NCI-H187 treated with DMSO at 0.1 percent for 48 hours (cell line): ENCODE measurements at regions not wholly inside any gene's neighbourhood (a gene's known extent, or its start where the extent isn't known, plus 50 kb on each side); places are given as distances from the start of the nearest gene placed in this dataset.

Experiments used
- DNase-seq: peaks from one replicate; lab custom pipeline; 2025; lab: John Stamatoyannopoulos, UW

DNA sequence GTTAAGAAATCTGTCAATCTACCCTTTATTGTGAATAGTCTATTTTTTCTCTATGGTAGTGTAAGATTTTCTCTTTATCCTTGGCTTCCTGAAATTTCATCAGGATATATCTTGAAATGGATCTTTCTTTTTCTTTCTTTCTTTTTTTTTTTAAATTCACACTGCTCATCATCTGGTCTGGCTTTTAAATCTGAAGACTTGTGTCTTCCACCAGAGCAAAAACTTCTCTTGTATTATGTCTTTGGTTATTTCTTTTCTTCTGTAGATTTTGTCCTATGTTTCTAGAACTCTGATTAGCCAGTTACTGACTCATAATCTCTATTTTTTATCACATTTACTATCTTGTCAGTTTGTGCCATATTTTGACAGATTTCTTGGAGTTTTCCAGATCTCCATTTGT lies 133.8 kb upstream of the LMO4 start:
- no peak for DNase-seq

GRCh38 chr1:87196110-87196827 lies 132.4 kb upstream of the LMO4 start:
- no peak for DNase-seq

- DNase-seq, result no peak
Measured at GRCh38 chr1:87197156-87197555, 131.5 kb upstream of the LMO4 start.

DNA sequence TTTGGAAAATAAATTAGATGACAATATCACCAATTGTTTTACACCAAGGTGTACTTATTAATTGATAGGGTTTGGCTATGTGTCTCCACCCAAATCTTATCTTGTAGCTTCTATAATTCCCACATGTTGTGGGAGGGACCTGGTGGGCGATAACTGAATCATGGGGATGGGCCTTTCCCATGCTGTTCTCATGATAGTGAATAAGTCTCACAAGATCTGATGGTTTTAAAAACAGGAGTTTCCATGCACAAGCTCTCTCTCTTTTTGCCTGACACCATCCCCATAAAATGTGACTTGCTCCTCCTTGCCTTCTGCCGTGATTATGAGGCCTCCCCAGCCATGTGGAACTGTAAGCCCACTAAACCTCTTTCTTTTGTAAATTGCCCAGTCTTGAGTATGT lies 131.0 kb upstream of the LMO4 start:
- DNase-seq, result no peak

DNA sequence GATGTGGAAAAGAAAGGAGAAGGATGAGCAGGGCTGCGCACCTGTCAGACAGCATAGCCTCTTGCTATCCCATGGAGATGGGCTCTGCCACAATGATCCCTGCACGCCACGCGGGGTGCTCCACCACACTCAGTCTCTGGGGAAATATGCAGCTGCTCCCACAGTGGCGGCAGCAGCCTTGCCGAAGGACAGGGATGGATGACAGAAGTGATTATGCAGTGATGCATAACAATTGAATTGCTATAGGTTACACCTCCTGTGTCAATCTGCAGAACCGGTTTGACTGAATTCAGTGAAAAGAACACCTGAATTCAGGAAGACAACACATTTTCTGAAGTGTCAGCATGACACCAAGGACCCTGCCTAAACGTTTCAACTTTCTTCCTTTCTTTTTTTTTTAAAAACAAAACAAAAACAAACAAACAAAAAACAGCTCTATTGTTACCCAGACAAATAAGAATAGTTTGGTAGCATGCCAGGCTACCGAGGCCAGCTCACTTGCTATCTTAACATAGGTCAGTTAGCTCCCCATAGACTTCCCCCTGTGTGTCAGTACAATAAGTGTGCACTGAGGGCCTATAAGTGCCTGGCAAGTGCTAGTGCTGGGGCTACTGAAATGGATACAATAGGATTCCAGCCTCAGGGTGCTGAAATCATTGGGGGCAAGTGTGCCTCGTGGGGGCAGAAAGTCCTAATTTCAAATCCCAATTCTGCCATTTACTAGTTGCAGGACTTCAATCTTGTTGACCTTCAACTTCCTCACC lies 127.6 kb upstream of the LMO4 start:
- DNase-seq, result peak; percentile 8

- DNase-seq, result no peak
Measured at GRCh38 chr1:87201768-87202167, 126.9 kb upstream of the LMO4 start.

DNA sequence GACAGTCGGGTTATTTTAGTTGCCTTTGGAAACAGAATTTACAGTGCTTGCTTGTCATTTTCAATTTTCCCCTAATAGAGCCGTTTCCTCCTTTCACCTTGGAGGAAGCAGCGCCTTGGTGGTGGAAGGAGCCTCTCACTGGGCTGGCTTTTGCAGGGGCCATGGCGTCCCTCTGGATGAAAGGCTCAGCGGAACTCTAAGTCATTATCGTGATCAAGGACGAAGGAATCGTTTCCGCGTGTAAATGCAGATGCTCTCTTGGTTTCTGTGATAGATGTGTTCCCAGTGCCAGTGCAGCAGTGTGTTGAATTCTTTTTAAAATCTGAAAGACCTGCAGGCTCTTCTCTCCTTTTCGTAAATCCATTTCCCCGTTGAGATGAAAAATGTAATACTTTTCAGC lies 126.2 kb upstream of the LMO4 start:
- no peak for DNase-seq

DNA sequence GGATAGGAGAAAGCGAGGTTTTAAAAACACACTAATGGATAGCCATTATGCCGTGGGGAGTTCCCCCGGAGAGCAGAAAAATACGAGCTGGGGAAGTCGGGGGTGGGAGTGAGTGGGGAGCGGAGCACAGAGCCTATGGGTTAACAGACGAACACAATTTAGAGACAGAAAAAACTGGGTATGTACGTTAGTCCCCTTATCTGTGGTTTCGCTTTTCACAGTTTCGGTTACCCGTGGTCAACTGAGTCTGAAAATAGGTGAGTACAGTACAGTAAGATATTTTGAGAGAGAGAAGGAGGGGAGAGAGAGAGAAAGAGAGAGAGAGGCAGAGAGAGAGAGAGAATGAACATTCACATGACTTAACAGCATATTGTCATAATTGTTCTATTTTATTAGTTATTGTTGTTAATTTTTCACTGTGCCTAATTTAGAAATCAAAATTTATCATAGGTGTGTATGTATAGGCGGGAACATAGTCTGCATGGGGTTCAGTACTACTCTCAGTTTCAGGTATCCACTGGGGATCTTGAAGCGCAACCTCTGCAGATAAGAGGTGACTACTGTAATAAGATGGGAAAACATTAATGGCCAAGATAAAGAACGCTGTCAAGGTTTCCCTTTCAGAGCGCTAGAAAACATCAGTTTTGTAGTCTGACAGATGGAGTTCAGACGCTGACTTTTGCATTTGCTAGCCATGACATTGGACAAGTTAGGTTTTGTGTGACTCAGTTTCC lies 125.6 kb upstream of the LMO4 start:
- no peak for DNase-seq

GRCh38 chr1:87203904-87204303 lies 124.8 kb upstream of the LMO4 start:
- no peak for DNase-seq

DNA sequence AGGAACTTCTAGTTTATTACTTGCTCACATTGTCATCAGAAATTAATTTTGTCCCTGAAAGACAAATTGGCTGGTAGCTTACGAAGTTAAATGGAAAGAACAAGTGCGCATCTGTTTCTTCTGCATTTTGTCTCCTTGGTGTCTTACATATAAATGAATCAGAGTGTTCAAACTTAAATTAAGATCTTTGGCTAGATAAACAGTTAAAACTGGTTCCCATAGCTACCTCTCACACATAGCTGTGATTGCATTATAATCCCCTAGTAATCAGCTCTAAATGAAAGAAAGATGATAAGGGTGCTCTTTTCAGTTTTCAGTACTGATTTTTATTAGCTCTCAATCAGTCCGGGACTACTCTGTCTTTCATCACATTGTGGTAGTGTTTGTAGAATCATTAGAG lies 124.2 kb upstream of the LMO4 start:
- no peak for DNase-seq

- no peak for DNase-seq
Measured at GRCh38 chr1:87204921-87205320, 123.8 kb upstream of the LMO4 start.

GRCh38 chr1:87206044-87206831 lies 122.4 kb upstream of the LMO4 start:
- DNase-seq, result no peak

DNA sequence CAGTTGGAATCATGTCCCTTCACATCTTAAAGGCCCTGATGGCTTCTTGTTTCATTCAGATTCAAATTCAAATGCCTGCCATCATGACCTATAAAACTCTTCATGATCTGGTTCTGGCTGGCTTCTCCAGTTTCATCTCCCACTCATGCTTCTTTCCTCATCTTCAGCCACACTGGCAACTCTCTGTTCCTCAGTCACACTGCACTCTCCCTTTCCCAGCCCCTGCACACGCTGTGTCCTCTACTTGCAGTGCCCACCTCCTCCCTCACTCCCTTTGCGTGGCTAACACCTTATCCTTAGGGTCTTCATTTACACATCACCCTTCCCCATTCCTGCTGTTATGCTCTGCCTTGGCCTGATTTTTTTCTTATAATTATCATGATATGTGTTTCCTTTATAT lies 120.6 kb upstream of the LMO4 start:
- DNase-seq, result no peak

DNA sequence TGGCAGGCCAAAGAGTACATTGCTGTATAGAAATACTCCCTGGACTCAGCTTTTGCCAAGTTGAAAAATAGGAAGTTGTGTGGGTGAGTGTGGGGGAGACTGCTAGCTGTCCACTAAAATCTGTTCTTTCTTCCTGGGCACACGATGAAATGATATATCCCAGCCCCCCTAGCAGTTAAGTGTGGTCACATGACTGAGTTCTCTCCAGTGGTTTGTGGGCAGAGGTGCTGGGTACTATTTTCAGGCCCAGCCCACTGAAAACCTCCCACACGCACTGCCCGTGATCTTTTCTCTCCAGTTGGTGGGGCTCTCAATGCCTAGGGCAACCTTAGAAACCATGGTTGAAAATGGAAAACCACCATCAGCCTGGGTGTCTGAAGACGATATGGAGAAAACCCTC lies 119.7 kb upstream of the LMO4 start:
- DNase-seq, result no peak

DNA sequence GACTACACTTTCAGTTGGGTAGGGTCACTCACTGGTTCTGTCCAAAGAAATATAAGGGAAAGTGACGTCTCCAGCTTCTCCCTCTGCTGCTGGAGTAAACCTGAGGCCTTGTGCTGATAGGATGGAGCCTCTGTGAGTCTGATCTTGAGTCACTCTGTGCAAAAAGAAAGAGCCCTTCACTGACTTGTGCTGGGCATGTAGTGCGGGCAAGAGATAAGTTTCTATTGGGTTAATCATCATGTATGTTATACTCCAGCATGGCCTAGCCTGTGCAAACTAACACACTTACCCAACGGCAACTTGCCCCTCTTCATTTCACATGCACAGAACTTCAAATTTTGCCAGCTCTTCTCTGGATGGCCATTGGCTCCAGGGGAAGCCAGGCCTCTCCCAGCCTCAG lies 118.5 kb upstream of the LMO4 start:
- no peak for DNase-seq

GRCh38 chr1:87212431-87213134 lies 116.1 kb upstream of the LMO4 start:
- DNase-seq, result no peak

DNA sequence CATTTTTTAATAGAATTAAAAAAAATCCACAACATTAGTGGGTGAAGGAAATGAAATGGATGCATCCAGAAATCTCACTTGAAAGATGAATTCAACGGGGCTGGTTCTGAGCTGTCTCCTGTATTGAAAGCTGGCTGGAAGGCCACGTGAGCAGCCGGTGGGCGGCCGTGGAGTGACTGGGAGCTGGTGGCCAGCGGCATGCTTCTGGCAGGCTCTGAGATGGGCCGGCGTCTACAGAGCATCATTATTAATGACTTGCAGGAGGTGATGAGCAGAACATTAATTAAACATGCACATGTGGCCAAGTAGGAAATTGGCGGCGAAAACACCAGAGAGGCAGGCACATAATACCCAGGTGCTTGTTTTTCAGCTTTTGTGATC lies 115.6 kb upstream of the LMO4 start:
- no peak for DNase-seq

DNA sequence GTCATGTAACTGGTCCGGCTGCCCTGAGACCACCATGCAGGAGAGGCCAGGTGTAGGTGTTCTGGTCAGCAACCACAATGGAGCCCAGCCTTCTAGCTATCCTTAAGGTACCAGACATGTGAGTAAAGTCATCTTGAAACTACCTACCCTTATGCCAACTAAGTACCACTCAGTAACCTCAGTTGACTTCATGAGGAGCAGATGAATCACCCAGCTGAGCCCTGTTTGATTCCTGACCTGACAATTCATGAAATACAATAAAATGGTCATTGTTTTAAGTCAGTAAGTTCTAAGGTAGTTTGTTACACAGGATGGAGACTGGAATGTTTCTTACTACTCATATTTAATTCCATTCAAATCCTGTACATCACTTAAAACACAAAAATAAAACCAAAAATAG lies 113.1 kb upstream of the LMO4 start:
- DNase-seq, result no peak

DNA sequence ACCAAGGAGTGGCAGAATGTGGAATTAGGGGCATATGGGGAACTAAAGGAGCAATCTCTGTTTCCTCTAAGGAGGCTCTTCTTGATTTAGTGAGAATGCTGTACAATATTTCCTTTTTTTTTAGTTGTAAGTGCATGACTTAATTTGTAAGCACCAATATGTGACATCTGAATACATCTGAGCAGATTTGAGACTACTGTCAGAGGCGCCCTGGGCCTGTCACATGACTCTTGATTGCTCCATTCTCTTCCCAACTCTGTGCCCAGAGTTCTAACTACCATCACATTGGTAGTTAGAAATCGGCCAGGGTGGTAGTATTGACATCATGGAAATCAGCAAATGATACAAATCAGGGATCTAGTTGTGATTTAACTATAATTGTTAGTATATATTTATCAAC lies 110.1 kb upstream of the LMO4 start:
- DNase-seq, result no peak

GRCh38 chr1:87219141-87219540 lies 109.5 kb upstream of the LMO4 start:
- no peak for DNase-seq

DNA sequence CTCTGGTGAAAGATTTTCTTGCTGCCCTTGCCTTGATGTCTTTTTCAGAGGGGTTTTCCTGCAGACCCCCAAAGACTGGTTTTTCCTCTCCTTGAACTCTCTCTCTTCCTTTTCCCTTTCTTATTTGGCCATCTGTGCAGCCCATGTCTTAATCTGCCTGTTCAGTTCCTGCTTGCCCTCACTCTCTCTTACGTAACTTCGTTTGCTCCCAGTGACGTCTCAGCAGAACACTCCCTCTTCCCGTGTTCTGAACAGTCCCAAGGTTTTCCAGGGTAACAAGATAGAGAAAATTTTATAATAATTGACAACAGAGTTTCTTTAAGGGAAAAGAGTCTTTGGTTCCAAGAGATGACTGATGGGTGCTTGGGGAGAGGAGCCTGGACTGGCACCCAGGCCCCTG lies 109.1 kb upstream of the LMO4 start:
- no peak for DNase-seq

DNA sequence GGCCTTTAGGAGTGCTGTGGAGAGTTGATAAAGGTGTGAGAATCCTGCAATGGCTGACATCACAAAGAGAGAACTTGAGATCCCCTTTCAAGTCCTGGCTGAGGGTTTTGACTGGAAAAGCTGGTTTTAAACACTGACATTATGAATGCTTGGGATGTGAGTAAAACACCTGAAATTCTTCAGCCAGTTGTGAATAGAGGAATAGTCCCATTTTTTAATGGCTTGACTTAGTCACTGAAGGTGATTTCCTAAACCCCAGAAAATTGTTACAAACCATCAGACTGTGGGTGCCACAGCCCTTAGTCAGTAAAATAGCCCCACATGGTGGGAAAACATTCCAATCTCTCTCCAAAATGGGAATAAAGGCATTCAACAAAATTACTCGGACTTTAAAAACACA lies 107.7 kb upstream of the LMO4 start:
- no peak for DNase-seq
